Esophagus squamous epithelium (tissue), 4 donors: ENCODE measurements at regions not wholly inside any gene's neighbourhood (a gene's known extent, or its start where the extent isn't known, plus 50 kb on each side); places are given as distances from the start of the nearest gene placed in this dataset.

Source experiments
- CTCF ChIP-seq, 6 experiments: fragments of 450-650 bp in 4 of 6; fragments of 200-600 bp in 2 of 6; sonication (generic) in 2 of 6; IDR thresholded peaks; one replicate each; pipeline ENCODE4 v1.5.1; 2016 to 2019; ENCODE audit warnings: antibody characterized with exemption in 6 of 6, mild to moderate bottlenecking in 4 of 6, moderate library complexity in 4 of 6
- POLR2A ChIP-seq, 4 donors: fragments of 450-650 bp; IDR thresholded peaks; one replicate each; pipeline ENCODE4 v1.6.1; 2017; ENCODE audit warnings: antibody characterized with exemption in 4 of 4, mild to moderate bottlenecking in 4 of 4, moderate library complexity in 3 of 4

- TF ChIP-seq POLR2A (IDR thresholded peaks at IDR 0.05) (no peak), CTCF (IDR thresholded peaks at IDR 0.05) (no peak)
These were observed 231.2 kb upstream of the SEMA3A start for GRCh38 chr7:84425702-84426259.
